HG02763 (cell line): ENCODE measurements at regions not wholly inside any gene's neighbourhood (a gene's known extent, or its start where the extent isn't known, plus 50 kb on each side); places are given as distances from the start of the nearest gene placed in this dataset.
"Not testable (repeated sequence)": the region's sequence is repeated elsewhere in the genome, so short reads cannot be mapped to it uniquely, and the experiment has no call there.

Experiments used
- ATAC-seq: cut with Tn5 transposase; IDR thresholded peaks from one replicate; pipeline ENCODE4 v1.9.1; 2021; ENCODE audit warnings: mild to moderate bottlenecking, moderate library complexity; ENCODE audit not compliant: unreplicated experiment

DNA sequence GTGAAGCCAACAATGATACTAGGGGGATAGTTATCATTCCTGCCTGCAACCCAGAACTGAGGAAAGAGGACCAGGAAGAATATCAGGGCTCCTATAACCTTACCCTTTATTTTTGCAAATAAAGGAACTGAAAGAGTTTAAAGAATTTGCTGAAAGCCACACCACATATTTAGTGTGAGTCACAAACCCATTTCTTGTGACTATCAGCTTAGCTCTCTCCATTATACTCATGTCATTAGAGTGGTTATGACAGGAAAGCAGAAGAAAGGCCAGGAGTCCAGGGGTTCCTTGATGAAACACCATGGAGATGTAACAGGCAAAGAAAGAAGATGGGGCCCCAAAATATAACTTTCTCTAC is 141.1 kb upstream of the SAMSN1 start:
- peak; percentile 53 for ATAC-seq

DNA sequence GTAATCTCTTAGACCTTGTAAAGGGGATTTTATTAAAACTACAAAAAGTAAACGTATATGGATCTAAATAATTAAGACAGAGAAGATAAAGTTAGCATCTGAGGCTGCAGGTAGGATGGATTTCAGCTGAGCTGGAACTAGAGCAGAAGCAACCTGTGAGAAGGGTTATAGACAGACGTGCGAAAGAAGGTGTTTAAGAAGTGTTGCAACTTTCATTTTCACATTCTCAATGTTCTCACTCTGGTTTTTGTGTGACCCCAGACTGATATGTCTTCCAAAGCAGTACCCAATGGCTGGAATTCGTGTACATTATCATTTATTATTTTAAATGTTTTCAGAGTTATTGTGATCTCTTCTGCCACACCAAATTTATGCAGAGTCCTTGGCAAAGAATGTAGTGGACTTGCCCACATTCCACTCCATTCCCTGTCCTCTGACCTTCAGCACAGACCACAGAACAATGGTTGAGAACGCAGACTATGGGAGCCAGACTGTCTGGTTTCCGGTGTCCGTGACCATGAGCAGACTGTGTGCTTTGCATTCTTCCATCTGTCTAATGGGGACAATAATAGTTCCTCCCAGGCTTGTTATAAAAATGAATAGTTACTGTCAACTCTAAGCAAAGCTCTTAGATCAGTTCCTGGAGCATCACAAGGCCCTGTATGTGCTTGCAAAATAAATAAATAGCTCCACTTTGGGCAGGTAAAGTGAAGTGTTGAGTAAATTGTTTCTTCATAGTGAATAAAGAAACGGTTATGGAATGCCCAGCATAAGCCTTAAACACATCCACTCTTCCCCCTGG is 140.6 kb upstream of the SAMSN1 start:
- peak; percentile 67 for ATAC-seq

DNA sequence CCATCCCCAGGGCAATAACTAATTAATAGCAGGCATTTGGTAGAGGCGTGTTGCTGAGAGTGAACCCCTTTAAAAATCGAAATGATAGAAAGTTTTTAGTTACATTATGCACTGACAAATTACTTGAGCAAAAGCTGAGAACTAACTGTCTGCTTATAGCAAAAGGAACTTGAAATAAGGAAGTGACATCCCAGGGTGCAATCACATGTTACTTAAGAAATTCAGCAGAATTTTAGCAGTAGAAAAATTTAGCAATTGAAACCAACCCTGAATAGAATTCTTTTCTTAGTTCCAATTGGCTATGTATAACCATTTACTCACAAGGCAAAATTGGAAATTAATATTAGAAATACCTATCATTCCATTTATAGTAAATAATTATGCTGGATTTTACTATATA is 139.5 kb upstream of the SAMSN1 start:
- no peak for ATAC-seq

DNA sequence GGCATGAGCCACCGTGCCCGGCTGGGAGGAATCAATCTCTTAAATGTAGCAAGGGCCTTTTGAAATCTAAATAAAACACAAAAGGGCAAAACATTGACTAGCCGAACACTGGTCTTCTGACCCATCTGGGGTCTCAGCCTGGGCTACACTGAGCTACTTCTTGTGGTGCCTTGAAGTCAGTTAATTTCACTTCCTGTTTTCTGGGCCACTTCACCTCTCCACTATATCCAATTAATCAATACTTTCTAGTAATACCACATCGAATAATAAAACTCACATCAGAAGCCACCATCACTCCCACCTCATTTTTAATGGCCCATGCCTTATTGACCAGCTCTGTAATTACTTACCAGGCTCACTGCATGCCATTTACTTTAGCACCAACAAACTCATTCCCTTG is 138.0 kb upstream of the SAMSN1 start:
- ATAC-seq: no peak

DNA sequence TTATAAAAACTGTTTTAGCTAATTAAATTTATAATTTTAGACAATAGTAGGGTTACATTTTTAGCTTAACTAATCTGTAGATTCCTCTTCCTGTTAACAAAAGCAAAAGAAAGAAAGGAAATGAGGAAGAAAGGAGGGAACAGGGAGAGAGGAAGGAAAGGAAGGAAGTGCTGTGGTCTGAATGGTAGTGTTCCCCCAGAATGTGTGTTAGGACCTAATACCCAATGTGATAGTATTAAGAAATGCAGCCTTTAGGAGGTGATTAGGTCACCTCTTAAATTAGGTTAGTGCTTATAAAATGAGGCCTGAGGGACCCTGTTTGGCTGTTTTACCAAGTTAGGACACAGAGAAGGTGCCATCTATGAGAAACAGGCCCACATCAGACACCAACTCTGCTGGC is 136.9 kb upstream of the SAMSN1 start:
- ATAC-seq: no peak

DNA sequence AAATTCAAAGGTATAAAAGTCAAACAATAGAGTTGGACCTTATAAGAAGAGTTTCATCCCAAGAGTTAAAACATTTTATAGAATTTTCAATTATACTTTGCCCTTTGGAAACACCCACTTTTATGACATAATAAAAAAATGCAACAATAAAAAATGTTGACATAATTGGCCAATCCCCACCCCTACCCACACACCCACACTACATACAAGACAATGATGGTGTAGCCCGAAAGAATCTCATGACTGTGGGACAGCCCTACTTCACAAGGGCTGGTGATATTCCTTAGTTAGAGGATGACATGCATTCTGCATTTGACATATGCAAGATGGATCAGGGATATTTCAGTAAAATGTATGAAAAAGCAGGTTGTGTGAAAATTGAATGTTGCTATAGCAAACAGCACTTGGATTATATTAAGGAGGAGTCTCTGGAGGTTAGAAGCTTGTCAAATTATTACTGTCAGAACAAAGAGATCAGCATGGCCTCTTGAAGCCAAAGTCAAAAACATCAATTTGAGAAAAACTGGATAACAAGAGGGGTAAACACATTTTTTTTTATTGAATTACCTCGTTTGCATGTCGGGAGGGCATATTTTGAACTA is 133.0 kb upstream of the SAMSN1 start:
- ATAC-seq: no peak

DNA sequence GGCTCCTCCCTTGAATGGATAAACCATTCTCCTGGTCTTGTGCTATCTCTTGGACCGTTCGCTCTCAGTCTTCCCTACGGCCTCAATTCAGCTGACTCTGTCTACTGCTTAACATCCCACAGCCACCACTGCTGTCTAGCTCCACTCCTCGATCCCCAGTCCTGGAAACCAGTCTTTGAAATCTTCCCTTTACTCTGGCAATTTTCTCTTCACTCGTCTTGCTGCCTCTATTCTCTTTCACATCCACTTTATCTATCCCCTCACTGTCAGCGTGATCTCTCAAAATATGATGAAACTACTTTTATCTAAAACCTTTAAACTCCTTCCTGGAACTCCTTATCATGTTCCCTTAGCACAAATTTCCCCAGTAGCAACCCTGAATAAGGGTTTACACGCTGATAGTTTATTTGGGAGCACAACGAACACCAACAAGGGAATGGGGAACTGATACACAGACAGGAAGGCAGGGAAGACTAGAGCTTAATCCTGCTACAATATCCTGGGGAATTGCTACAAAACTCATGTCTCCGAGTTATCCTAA is 131.6 kb upstream of the SAMSN1 start:
- no peak for ATAC-seq

DNA sequence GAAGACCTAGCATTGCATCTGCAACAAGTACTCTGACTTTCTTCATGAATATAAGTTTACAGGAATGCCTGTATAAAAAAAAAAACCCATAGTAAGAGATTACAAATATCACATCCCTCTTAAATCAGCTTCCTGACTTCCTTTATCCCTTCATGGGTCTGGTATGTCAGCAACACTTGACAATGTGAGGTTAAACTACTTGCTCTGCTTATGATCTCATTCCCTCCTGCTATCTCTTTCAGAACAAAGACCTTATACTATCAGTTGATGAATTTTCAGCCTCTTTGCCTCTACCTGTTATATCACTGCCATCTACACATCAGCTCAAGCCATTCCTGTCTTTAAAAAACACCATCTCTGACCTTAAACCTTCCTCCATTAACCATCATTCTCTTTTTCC is 130.9 kb upstream of the SAMSN1 start:
- ATAC-seq: no peak

DNA sequence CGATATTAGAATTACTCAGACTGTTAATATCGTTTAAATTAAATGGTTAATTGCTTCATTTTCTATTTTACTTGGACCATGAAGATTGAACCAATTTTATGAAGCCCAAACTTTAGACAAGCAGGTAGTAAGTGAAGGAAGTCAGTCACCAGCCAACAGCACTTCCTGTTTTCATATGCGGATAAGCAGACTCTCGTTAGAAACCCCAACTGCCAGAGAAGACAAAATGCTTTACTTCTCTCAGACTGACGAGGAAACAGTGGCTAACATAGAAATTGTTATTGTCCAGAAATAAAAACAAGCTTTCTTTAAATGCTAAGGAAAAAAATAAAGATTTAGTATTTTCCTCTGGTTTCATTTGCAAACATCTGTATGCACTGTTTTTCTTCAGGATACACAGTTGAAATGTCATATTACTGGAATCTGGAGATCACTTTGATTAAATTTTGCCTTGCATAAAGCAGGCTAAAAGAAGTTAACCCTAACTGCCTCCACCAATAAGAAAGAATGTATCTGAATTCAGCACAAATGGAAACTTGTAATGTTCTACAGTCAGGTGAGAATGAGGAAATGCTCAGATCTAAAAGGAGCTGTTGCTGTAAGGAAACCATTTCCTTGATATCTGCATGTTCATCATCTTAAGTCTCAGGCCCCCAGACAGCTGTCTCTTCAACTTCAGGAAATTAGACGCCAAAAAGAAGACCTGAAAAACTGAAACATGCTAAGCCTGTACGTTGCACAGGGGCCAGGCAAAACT is 129.8 kb upstream of the SAMSN1 start:
- ATAC-seq: peak; percentile 68

DNA sequence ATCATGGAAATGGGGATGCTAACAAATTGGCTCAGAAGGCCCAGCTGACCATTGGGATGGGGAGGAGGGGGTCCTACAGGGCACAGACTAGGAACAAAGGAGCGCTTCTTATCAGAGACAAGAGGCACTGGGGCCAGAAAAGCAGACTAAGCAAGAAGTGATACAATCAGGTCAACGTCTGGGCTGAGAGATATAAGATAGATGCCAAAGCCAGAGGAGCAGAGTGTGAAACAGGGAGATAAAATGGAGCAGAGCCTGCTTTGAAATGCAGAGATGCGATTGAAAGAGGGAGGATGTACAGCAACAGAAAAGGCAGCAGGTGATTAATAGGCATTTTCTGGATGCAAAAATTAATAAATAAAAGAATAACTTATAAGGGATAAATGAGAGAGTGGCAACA is 127.5 kb upstream of the SAMSN1 start:
- ATAC-seq: no peak

DNA sequence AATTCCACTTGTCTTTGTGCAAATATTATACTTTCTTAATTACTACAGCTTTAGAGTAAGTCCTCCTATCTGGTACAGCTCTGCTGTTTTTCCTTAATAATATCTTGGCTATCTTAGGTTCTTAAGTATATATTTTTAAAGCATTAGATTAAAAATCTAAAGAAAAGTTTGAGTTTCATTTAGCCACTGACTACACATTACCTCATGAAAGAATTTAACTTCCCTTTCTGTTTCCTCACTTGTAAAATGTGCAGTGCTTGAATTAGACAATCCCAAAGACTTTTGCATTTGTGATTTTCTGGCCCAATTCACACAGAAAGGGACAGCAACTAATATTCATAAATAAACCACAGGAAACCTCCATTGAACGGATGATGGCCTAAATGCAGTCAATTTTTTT is 126.4 kb upstream of the SAMSN1 start:
- no peak for ATAC-seq

DNA sequence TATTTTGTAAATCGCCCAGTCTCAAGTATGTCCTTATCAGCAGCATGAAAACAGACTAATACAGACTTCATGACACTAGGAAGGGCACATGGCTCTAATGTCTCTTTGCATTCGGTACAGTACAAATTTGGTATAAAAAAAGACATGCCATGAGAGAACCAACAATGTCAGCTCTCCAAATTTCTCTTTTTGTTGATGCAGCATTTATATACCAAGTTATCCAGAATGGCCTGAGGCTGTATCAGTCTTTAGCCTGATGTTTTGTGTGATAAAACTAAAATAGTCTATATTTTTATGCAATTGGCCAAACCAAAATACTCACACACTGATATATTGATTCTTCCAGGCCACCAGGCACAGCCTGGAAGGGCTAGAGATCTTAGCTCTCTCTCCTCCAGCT is 124.3 kb upstream of the SAMSN1 start:
- ATAC-seq: no peak

DNA sequence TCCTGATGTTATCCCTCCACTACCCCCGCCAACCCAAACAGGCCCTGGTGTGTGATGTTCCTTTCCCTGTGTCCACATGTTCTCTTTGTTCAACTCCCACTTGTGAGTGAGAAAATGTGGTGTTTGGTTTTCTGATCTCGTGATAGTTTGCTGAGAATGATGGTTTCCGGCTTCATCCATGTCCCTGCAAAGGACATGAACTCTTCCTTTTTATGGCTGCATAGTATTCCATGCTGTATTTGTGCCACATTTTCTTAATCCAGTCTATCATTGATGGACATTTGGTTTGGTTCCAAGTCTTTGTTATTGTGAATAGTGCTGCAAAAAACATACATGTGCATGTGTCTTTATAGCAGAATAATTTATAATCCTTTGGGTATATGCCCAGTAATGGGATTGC is 123.0 kb upstream of the SAMSN1 start:
- ATAC-seq: not testable (repeated sequence)

DNA sequence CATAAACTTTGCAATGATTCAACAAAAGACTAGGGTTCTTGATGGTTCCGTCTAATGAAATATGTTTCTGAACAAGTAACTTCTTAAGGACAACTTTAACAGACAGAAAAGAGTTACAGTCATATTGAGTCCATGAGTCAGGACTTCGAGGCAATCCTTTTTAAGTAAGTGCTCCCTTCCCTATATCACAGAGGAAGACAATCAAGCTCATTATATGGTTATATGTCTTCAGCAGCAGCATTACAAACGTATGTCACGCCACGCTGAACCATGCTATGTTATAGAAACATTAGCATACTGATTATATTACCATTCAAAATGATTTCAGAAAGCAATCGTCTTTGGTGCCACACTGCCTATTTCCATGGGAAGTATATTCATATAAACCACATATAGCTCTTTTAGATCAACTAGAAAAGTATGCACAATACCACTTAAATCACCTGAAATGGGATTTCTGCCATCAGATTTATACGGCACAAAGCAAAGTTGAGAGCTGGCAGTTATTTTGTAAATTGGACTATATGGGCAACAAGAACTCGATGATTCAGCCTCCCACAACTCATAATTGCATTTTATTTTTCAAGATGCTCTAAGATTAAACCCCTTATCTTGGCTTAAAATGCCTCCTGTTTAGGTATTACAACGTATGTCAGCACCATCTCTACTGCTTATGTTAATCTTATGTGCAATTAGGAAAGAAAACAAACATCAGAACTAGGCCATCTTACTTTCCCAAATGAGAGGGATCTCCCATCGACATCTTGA is 111.3 kb upstream of the SAMSN1 start:
- ATAC-seq: no peak

DNA sequence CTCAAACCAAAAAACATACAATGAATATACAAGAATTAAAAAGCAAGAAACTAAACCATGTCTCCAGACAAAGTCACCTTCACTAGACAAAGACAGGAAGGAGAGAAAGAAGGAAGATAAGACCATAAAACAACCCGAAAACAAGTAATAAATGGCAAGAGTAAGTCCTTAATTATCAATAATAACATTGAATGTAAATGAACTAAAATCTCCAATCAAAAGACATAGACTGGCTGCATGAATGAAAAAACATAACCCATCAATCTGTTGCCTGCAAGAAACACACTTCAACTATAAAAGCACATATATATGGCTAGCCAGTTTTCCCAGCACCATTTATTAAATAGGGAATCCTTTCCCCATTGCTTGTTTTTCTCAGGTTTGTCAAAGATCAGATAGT is 100.8 kb upstream of the SAMSN1 start:
- ATAC-seq: no peak

DNA sequence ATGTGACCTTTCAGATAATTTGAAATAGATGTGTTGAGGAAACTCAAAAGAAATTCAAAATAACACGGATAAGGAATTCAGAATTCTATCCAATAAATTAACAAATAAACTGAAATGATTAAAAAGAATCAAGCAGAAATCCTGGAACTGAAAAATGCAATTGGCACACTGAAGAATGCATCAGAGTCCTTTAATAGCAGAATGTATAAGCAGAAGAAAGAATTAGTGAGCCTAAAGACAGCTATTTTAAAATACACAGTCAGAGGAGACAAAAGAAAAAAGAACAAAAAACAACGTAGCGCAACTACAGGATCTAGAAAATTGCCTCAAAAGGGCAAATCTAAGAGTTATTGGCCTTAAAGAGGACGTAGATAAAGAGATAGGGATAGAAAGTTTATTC is 99.6 kb upstream of the SAMSN1 start:
- ATAC-seq: no peak

DNA sequence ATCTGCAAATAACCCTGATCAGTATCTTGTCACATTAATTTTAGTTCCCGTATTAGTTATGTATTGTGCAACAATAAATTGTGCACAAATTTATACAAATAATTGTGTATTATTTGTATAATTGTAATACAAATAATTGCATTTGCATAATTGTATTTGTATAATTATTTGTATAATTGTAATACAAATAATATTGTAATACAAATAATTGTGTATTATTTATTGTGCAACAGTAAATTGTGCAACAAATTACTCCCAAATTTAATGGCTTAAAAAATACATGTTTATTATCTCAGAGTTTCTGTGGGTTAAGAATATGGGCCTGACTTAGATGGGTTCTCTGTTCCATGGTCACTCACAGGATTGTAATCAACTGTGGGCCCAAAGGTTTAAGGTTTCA is 86.2 kb upstream of the SAMSN1 start:
- ATAC-seq: no peak

DNA sequence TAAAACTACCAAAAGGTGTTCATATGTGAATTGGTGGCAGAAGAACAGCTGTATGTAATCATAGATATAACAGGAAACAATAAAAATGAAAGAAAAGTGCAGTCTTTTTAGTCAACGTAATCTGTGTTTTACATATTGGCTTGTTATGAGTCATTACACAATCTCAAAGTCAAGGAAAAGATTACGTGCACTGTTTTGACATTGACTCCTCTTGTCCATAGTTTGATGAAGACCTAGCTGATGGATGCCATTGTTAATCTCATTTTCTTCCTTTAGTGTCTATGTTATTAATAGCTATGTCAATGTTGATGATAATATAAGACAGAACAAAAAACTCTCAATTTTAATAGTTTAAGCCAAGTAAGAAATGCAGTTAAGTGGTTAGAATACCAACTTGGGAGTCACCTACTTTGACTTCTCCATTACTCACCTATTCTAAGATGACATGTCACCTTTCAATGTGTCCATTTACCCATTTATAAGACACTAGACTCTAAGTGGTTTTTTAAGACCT is 84.5 kb upstream of the SAMSN1 start:
- ATAC-seq: no peak

DNA sequence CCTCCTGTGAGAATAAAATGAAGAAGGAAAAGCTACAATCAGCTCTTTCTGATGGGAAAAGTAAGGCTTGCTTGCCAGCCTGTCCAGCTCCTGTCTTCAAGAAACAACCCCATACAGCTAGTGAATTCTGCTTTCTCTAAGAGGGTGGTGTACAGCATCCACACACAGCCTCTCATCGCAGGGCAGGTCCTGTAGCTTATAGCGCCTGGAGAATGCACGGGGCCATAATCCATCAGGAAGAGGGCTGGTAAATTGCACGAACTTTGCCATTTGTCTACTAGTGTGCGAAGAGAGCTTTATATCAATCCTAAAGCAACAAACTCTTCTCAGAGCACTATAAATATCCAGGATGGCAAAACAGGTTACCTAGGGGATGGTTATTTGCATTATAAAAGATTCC is 83.3 kb upstream of the SAMSN1 start:
- no peak for ATAC-seq

DNA sequence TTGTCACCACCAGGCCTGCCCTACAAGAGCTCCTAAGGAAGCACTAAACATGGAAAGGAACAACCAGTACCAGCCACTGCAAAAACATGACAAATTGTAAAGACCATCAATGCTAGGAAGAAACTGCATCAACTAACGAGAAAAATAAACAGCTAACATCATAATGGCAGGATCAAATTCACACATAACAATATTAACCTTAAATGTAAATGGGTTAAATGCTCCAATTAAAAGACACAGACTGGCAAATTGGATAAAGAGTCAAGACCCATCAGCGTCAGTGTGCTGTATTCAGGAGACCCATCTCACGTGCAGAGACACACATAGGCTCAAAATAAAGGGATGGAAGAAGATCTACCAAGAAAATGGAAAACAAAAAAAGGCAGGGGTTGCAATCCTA is 77.0 kb upstream of the SAMSN1 start:
- not testable (repeated sequence) for ATAC-seq

DNA sequence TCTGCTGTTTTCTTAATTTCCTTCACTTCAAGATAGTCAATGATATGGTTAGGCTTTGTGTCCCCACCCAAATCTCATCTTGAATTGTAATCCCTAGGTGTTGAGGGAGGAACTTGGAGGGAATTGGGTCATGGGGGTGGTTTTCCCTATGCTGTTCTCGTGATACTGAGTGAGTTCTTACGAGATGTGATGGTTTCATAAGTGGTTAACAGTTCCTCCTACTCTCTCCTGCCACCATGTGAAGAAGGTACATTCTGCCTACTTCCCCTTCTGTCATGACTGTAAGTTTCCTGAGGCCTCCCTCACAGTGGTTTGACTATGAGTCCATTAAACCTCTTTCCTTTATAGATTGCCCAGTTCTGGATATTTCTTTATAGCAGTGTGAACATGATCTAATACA is 74.0 kb upstream of the SAMSN1 start:
- ATAC-seq: no peak
